Activated CD8-positive, alpha-beta memory T cell treated with anti-CD3 and anti-CD28 coated beads for 36 hours (primary cell): ENCODE measurements at regions not wholly inside any gene's neighbourhood (a gene's known extent, or its start where the extent isn't known, plus 50 kb on each side); places are given as distances from the start of the nearest gene placed in this dataset.

Experiments used
- CTCF ChIA-PET: fragments of 350-600 bp; sonication (Branson Sonifier 250); formaldehyde crosslinking; loops from one replicate; lab custom pipeline; 2021; ENCODE audit warnings: antibody characterized with exemption; lab: Charles Lee
- POLR2A ChIA-PET: fragments of 350-600 bp; sonication (Branson Sonifier 250); formaldehyde crosslinking; loops from one replicate; lab custom pipeline; 2021; ENCODE audit warnings: antibody characterized with exemption; lab: Charles Lee

DNA sequence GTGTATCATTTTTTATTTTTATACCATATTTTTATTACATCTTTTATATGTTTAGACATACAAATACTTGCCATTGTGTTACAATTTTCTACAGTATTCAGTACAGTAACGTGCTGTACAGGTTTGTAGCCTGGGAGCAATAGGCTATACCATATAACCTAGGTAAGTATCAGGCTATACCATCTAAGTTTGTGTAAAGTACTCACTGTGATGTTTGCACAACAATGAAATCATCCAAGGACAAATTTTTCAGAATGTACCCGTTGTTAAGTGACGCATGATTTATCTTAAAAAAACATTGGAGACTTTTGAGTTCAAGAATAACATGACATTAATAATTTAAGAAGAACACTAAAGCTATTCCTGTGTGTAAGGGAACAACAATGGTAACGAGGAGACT is 96.0 kb upstream of the LEF1 start:
- POLR2A ChIA-PET = no interaction called here

DNA sequence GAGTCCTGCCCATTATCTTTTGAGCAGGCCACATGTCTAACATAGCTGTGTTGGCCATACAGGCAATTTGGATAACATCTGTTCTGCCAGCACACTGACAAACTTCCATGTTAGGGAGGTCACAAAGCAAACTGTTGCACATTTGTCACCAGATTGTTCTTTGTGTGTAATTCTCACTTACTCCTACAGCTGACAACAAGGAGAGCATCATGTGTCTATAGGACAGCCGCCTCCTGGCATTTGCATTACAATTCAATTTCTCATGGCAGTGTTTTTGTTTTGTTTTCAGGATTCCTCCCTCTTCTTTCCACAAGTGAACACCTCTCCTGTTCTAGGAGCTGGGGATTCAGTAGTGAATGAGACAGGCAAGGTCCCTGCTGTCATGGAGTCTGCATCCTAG is 94.3 kb upstream of the LEF1 start:
- ChIA-PET CTCF (interaction anchor here (0.6 kb wide), 1 partner anchor 47 kb away, joined by 3 read pairs; no protein-coding TSS in a partner anchor), POLR2A (no interaction called here)

More for the DNA sequence above, 96.0 kb upstream of the LEF1 start:
- CTCF ChIA-PET = no interaction called here

DNA sequence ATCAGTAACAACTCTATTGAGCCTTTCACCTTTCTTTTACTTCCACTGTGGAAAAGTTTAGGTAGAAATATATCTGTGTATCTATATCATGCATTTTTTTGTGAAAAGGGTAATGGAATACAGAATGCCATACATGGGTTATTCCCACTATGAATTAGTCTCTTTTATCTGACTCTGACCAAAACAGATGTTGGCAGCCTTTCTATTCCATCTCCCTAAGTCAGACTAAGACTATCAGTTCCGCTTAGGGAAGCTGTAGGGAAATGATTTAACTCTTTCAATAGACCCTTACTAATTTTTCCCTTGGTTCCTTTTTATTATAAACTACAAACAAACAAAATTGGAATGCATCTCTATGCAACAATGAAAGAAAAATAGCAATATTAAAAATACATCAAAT is 92.3 kb upstream of the LEF1 start:
- POLR2A ChIA-PET = no interaction called here
- CTCF ChIA-PET = no interaction called here

DNA sequence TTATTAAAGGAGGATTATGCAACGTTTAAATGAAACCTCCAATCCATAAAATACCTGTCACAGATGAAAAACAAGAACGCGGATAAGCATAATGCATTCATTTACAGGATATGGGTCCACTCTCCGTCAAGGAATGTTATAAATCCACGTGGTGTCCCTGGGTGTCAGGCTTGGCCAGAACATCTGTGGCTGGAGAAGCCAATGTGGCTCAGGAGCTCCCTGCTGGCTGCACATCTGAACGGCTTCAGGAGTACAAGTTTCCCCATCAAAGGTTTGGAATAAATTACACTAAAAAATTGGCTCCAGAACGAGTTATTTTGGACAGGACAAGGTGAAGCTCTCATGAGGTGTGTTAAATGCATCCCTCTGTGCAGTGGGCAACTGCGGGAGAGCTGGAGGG is 87.8 kb upstream of the LEF1 start:
- ChIA-PET CTCF (no interaction called here), POLR2A (no interaction called here)

DNA sequence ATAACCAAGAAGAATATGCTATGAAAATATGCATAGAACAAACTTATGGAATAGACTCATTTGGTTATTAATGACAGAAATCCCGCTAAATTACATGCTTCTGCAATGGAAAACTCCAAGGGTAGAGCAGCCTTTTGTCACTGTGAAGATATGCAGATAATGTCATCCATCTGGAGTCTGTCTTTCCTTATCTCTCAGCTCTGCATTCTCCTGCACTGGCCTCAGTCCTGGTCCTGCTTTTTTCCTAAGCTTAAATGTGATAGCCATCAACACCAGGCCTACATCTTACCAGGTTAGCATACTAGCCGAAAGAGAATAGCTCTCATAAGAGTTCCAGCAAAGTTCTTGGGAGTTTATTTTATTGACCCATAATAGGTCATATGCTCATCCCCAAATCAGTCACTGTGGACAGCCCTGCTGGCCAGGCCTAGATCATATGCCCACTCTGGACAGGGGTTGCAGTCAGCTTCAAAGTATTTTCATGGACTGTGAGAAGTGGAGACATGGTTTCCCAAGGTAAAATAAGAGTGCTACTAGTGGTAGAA is 86.5 kb upstream of the LEF1 start:
- ChIA-PET CTCF (interaction anchor here (0.7 kb wide), 1 partner anchor 168 kb away, joined by 3 read pairs; no protein-coding TSS in a partner anchor), POLR2A (no interaction called here)

DNA sequence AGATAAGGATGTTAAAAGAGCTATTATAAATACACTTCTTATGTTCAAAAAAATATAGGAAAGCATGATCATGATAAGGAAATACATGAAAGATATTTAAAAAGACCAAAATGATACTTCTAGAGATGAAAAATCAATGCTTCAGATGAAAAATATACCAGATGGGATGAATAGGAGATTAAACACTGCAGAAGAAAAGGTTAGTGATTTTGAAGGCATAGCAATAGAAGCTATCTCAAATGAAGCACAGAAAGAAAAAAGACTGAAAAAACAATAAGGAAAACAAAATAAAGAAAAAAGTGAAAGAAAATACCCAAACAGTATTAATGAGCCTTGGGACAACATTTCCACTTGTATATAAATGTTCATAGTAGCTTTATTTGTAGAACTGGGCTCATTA is 80.7 kb upstream of the LEF1 start:
- ChIA-PET CTCF (no interaction called here), POLR2A (no interaction called here)

DNA sequence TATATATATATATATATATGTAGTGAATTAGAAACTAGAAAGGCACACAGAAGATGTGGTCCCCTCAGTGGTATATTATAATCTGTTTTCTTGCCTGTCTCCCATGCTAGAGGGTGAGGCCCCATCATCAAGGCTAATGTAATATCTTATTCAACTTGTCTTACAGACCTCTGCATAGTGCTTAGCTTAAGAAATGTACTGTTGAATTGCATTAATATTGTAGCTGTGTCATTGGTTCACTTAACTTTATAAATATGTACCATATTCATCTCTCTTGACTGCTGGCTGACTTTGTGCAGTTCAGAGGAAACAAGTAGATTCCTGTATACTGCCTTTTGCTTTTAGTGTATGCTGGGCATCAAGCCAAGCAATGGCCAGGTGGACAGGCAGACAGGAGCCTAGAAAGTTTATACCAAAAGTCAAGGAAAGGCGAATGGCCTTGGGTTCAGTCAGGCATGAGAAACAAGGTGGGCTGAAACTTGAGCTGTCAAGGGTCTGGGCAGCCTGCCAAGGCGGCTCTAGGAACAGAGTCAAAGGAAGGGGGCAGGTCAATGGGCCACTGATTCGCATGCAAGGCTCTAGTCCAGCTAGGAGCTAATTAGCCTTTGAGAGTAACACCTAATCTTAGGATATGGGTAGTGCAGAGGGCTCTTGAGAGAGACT is 78.8 kb upstream of the LEF1 start:
- POLR2A ChIA-PET = no interaction called here
- CTCF ChIA-PET = no interaction called here

DNA sequence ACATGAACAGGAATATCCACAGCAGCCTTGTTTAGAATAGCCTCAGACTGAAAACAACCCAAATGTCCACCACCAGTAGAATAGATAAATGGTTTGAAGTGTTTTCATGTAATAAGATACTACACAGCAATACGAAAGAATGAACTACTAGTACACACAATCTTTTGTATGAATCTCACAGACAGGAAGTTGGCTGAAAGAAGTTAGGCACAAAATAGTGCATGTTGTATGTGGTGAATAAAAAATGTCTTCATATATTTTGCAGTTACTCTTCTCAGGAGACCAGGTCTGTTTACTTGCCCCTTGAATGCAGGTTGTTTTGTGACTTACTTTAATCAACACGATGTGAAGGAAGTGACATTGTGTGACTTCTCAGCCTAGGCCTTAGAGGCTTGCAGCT is 75.9 kb upstream of the LEF1 start:
- ChIA-PET POLR2A (no interaction called here), CTCF (no interaction called here)

DNA sequence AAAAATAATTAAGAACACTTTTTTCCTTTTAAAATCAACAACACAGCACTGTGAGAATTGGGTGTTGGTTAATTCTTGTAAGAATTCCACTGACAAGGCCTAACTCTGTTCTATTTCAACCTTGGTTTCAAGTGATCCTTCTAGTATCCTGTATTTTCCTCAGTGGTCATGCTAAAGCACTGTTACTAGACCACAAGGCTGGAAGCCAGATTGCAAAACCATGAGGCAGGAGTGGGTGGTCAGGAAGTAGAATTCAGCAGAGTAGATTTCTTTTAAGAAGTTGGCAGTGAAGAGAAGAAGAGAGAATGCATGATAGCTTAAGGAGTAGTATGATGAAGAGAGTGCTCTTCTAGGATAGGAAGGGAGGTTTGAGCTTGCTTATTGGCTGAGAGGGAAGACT is 71.6 kb upstream of the LEF1 start:
- ChIA-PET CTCF (no interaction called here), POLR2A (no interaction called here)

DNA sequence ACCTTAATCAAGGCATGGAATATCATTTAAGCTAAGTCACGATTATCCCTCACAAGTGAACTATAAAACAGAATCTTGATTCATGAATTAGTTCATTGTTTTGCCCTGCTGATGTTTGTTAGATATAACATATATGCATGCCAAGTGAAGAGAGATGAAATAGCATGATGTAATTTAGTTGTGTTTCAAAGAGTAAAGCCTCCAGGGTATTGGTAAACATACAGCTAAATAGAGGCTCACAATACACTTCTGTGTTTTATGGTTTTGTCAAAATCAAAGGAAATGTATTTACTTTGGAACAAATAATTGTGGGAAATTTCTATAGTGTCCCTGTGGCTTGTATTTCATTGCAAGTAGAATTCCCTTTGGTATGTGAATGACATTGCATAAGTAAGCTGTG is 69.0 kb upstream of the LEF1 start:
- POLR2A ChIA-PET = no interaction called here
- CTCF ChIA-PET = no interaction called here

DNA sequence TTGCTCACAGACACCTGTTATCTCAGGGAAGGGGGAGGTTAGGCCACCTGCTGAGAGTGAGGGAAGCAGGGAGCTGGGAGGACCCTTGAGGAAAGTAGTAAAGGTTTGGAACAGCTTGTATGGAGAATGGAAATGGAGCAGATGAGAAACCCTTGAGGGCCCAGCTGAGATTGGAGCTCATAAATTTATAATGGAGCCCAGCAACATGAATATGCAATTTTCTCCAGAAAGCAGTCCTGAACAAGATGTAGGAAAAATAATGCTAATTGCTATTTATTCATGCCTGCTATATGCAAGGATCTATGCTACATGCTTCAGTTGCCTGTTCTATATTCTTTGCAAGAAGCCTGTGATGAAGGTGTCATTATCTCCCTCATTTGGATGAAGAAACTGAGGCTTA is 67.5 kb upstream of the LEF1 start:
- CTCF ChIA-PET = no interaction called here
- POLR2A ChIA-PET = no interaction called here

DNA sequence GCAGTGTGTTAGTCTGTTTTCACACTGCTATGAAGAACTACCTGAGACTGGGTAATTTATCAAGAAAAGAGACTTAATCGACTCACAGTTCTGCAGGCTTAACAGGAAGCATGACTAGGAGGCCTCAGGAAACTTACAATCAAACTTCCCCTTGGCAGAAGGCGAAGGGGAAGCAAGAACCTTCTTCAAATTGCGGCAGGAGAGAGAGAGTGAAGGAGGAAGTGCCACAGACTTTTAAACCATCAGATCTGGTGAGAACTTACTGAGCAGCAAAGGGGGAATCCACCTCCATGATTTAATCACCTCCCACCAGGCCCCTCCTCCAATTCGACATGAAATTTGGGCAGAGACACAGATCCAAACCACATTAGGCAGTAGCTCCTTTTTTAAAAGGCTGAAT is 59.2 kb upstream of the LEF1 start:
- POLR2A ChIA-PET = no interaction called here
- CTCF ChIA-PET = no interaction called here

DNA sequence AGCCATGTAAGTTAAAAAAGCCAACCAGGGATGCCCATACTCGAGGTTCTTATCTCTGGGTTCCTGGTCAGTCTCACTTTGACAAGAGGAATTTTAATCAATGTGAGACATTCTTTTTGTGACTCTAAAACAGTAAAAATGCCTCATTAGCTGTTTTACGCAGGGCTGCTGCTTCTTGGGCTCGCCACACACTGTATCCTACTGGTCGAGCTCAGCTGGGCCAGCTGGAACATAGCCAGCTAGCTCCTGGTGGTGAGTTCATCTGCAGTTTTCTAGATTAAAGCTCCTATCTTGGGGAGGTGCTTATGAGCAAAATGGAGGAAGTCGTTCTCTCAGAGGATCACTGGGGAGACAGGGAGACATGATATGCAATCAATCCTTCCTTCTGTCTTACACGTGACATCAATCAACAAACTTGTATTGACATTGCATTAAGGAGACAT is 55.9 kb upstream of the LEF1 start:
- ChIA-PET CTCF (no interaction called here), POLR2A (no interaction called here)

DNA sequence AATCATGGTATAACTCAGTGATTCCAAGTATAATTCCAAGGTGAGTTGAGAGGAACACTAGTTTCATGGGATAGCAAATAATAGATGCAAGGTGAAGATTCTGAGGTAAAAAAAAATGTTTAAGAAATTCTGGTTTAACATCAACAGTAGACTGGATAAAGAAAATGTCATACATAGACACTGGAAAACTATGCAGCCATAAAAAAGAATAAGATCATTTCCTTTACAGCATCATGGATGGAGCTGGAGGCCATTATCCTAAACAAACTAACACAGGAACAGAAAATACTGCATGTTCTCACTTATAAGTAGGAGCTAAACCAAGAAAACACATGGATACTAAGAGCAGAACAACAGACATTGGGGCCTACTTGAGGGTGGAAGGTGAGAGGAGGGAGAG is 54.6 kb upstream of the LEF1 start:
- POLR2A ChIA-PET = no interaction called here
- CTCF ChIA-PET = no interaction called here

DNA sequence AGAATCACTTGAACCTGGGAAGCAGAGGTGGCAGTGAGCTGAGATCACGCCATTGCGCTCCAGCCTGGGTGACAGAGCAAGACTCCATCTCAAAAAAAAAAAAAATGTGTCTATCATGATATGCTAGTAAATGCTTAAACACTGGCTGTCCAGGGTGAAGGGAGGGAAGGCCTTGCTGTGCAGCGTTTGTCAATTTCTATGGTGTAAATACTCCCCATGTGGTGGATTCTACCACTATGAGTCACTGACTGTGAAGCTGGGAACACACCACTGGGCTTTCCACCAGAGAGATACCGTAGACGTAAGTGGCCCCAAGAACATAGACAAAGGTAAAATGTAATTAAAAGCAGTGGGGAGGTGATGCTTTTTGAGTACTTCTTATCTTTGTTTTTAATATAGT is 51.3 kb upstream of the LEF1 start:
- ChIA-PET CTCF (interaction anchor here (0.7 kb wide), 1 partner anchor 1853 kb away, joined by 4 read pairs; no protein-coding TSS in a partner anchor), POLR2A (no interaction called here)
